Right lobe of liver (tissue), 6 donors: ENCODE measurements at regions not wholly inside any gene's neighbourhood (a gene's known extent, or its start where the extent isn't known, plus 50 kb on each side); places are given as distances from the start of the nearest gene placed in this dataset.

Experiments used
- ATAC-seq, 4 donors: fragments of 200-7000 bp; cut with Tn5 transposase; one replicate each; pipeline ENCODE4 v1.9.1; 2020; ENCODE audit warnings: mild to moderate bottlenecking in 4 of 4, moderate library complexity in 4 of 4
- DNase-seq, 3 donors: peaks; one replicate each; pipeline ENCODE4 v3.0.0-alpha.2; 2020
- H3K27ac ChIP-seq, 3 donors: fragments of 200-600 bp; one replicate each; pipeline ENCODE4 v1.8.0; 2022
- H3K27me3 ChIP-seq, 2 donors: fragments of 200-600 bp; one replicate each; pipeline ENCODE4 v1.8.0; 2022
- H3K36me3 ChIP-seq, 4 donors: fragments of 200-600 bp; sonication (generic) in 1 of 4; one replicate each; pipeline versions ENCODE4 v1.5.1 to v1.8.0; 2017 to 2022; ENCODE audit warnings: control low read depth in 1 of 4
- H3K4me1 ChIP-seq, 4 donors: fragments of 200-600 bp; sonication (generic) in 1 of 4; one replicate each; pipeline versions ENCODE4 v1.5.1 to v1.8.0; 2017 to 2022; ENCODE audit warnings: control low read depth in 1 of 4
- H3K4me3 ChIP-seq, 3 donors: fragments of 200-600 bp; one replicate each; pipeline ENCODE4 v1.8.0; 2022
- H3K9me3 ChIP-seq, 4 donors: fragments of 200-600 bp; sonication (generic) in 1 of 4; one replicate each; pipeline versions ENCODE4 v1.5.1 to v1.8.0; 2017 to 2022; ENCODE audit warnings: control low read depth in 1 of 4
- POLR2A ChIP-seq: fragments of 450-650 bp; IDR thresholded peaks from one replicate; pipeline ENCODE4 v1.6.1; 2017; ENCODE audit warnings: antibody characterized with exemption, mild to moderate bottlenecking
- WGBS: methylation state at CpG from one replicate; pipeline ENCODE4 v1.1.6; 2018; ENCODE audit warnings: low coverage, low lambda C conversion rate; ENCODE audit not compliant: insufficient coverage; ENCODE audit errors: missing lambda C conversion rate; 5-methylcytosine and 5-hydroxymethylcytosine counted together
- intact Hi-C, 2 donors: fragments of 100-400 bp; cut with DNase I; formaldehyde crosslinking; loops; one replicate each; pipeline versions ENCODE4 v1.11.2 to v1.14.1; 2022
- TF ChIP-seq, protein P1 (sequence below), 4 donors: fragments of 200-600 bp in 3 of 4; fragments of 450-650 bp in 1 of 4; IDR thresholded peaks; one replicate each; pipeline versions ENCODE4 v1.5.1 to v1.8.0; 2016 to 2022; ENCODE audit warnings: antibody characterized with exemption in 4 of 4, mild to moderate bottlenecking in 2 of 4
- donor health status: DM: no; HTN: yes; CAD: no.
- donor health status: DM: no; HTN: no; CAD: no.
- donor health status: DM: no; HTN: no; CAD: no.
- donor health status: DM: no; HTN: yes; CAD: no.
- donor health status: DM: no; HTN: yes; CAD: no.

DNA sequence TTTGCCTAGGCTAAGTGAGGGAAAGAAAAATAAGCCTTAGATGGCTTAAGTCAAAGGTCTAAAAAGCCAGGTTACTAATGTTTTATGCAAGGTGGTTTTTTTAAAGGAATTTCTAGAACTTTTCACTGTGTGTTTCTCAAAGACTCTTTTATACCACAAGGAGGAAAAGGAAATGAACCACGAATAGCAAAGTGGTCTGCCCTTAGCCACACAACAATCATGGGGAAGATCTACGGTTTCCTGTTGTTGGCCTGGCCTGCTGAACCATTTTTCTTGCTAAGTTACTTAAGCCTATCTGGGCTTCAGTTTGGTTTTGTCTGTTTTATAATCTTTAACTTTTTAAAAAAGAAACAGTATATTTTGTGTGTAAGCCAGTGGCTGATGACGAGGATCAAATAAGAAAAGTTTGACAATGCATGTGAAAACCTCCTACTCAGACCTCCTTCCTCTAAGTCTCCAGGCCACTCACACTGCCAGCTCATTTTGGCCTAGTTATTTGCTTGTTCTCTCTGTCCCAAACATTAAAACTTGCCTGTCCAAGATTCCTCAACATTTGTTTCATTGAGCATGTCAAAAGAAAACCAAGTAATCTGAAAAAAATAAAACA, 56.7 kb upstream of the COL25A1 start:
- Histone ChIP-seq H3K27me3 (no peaks in the 10 kb centered on the region), H3K9me3 (no peaks in the 10 kb centered on the region), H3K4me3 (no peak overlapping the region), H3K36me3 (no peaks in the 10 kb centered on the region), H3K4me1 (no peaks in the 10 kb centered on the region), H3K27ac (no peak overlapping the region)
- intact Hi-C loops: no loop called here
- TF ChIP-seq, protein P1, sequence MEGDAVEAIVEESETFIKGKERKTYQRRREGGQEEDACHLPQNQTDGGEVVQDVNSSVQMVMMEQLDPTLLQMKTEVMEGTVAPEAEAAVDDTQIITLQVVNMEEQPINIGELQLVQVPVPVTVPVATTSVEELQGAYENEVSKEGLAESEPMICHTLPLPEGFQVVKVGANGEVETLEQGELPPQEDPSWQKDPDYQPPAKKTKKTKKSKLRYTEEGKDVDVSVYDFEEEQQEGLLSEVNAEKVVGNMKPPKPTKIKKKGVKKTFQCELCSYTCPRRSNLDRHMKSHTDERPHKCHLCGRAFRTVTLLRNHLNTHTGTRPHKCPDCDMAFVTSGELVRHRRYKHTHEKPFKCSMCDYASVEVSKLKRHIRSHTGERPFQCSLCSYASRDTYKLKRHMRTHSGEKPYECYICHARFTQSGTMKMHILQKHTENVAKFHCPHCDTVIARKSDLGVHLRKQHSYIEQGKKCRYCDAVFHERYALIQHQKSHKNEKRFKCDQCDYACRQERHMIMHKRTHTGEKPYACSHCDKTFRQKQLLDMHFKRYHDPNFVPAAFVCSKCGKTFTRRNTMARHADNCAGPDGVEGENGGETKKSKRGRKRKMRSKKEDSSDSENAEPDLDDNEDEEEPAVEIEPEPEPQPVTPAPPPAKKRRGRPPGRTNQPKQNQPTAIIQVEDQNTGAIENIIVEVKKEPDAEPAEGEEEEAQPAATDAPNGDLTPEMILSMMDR (IDR thresholded peaks at IDR 0.05): no peak
- TF ChIP-seq POLR2A: no peak
- DNase-seq: no peak
- ATAC-seq: peak in 1 of 4 donors; percentile 28
- WGBS: 33% methylated on average over 3 of the region's 3 CpGs

DNA sequence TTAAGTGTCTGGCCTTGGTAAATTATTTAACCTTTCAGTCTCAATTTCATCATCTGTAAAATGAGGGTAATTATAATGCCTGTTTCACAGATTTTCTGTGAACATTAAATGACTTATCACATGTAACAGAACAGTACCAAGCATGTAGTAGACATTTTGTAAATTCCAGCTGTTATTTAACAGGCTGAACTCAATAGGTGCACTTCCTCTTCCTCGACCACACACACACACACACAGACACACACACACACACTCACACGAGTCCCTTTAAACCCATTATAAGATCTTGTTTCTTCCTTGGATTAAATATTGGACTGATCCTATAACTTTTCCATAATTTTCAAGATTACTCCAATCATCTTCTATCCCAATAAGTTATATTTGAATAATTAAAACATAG, 53.4 kb upstream of the COL25A1 start:
- no peak for ATAC-seq
- Histone ChIP-seq H3K4me1 (no peaks in the 10 kb centered on the region), H3K4me3 (no peak overlapping the region), H3K36me3 (no peaks in the 10 kb centered on the region), H3K9me3 (no peaks in the 10 kb centered on the region), H3K27me3 (no peaks in the 10 kb centered on the region), H3K27ac (no peak overlapping the region)
- WGBS: 46% methylated on average over 2 of the region's 2 CpGs
- TF ChIP-seq, protein P1 (IDR thresholded peaks at IDR 0.05): no peak
- no peak for TF ChIP-seq POLR2A
- intact Hi-C loops: no loop called here
- DNase-seq: no peak

DNA sequence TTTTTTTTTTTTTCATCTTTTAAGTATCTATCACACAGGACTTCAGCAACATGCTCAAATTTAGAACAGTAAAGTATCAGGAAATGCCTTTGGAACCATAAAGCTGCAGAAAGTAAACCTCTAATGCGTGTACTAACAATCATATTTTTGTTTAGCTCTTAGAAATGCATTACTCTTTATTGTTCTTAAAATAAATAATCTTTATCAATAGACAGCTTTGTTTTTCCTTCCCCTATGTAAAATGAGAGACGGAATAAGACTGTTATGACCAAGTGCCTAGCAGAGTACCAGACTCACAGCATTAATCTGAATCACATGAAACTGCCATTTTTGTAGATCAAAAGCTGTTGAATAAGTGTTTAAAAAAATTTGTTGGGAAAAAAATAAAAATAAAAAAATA, 50.5 kb upstream of the COL25A1 start:
- no peak for TF ChIP-seq POLR2A
- TF ChIP-seq, protein P1 (IDR thresholded peaks at IDR 0.05): no peak
- Histone ChIP-seq H3K27me3 (no peaks in the 10 kb centered on the region), H3K9me3 (no peaks in the 10 kb centered on the region), H3K27ac (no peak overlapping the region), H3K4me3 (no peak overlapping the region), H3K36me3 (no peaks in the 10 kb centered on the region), H3K4me1 (no peaks in the 10 kb centered on the region)
- DNase-seq (no peak), ATAC-seq (no peak)
- intact Hi-C loops: no loop called here
- WGBS: 58% methylated on average over 2 of the region's 2 CpGs
